ENCODE measurements at regions not wholly inside any gene's neighbourhood (a gene's known extent, or its start where the extent isn't known, plus 50 kb on each side); places are given as distances from the start of the nearest gene placed in this dataset.

- TF ChIP-seq CTCF (IDR thresholded peaks at IDR 0.05) (no peak), POLR2A (IDR thresholded peaks at IDR 0.05; ENCODE audit: low read length) (no peak), BHLHE40 (IDR thresholded peaks at IDR 0.05; ENCODE audit: low read depth, low read length) (no peak), JUNB (IDR thresholded peaks at IDR 0.05) (no peak), JUN (IDR thresholded peaks at IDR 0.05) (no peak), ZC3H11A (IDR thresholded peaks at IDR 0.05) (no peak), RAD21 (conservative IDR thresholded peaks at IDR 0.05 in 1 of 2, IDR thresholded peaks at IDR 0.05 in 1 of 2) (no peak), HOXB13 (CRISPR knock-in tag; IDR thresholded peaks at IDR 0.05; ENCODE audit: low read depth) (no peak), CHD2 (IDR thresholded peaks at IDR 0.05; ENCODE audit: low read length, partially characterized antibody) (no peak)
These were observed 75.4 kb upstream of the HDAC9 start for GRCh38 chr7:18420108-18420507.
